Activated CD8-positive, alpha-beta T cell treated with anti-CD3 and anti-CD28 coated beads for 36 hours (primary cell): ENCODE measurements at regions not wholly inside any gene's neighbourhood (a gene's known extent, or its start where the extent isn't known, plus 50 kb on each side); places are given as distances from the start of the nearest gene placed in this dataset.

ENCODE experiments used
- ATAC-seq: fragments of 200-7000 bp; cut with Tn5 transposase; one replicate; pipeline ENCODE4 v1.10.0; 2021; ENCODE audit warnings: mild to moderate bottlenecking, moderate library complexity
- CTCF ChIA-PET: fragments of 350-600 bp; sonication (Branson Sonifier 250); formaldehyde crosslinking; loops from one replicate; lab custom pipeline; 2021; ENCODE audit warnings: antibody characterized with exemption; lab: Charles Lee
- POLR2A ChIA-PET: fragments of 350-600 bp; sonication (Branson Sonifier 250); formaldehyde crosslinking; loops from one replicate; lab custom pipeline; 2021; ENCODE audit warnings: antibody characterized with exemption; lab: Charles Lee
- DNase-seq: peaks from one replicate; pipeline ENCODE4 v3.0.0-alpha.2; 2020
- H3K27ac Mint-ChIP-seq: one replicate; pipeline ENCODE4 v1.8.0; 2021; ENCODE audit warnings: mild to moderate bottlenecking, mixed read lengths
- H3K27me3 Mint-ChIP-seq: one replicate; pipeline ENCODE4 v1.8.0; 2021; ENCODE audit warnings: mixed read lengths
- H3K36me3 Mint-ChIP-seq: one replicate; pipeline ENCODE4 v1.8.0; 2021; ENCODE audit warnings: low read depth, mixed read lengths
- H3K4me1 Mint-ChIP-seq: one replicate; pipeline ENCODE4 v1.8.0; 2021; ENCODE audit warnings: low read depth, mixed read lengths
- H3K4me3 Mint-ChIP-seq: one replicate; pipeline ENCODE4 v1.8.0; 2021; ENCODE audit warnings: mild to moderate bottlenecking, moderate library complexity, mixed read lengths
- H3K9me3 Mint-ChIP-seq: one replicate; pipeline ENCODE4 v1.8.0; 2021; ENCODE audit warnings: mixed read lengths
- CTCF ChIP-seq: fragments of 200-600 bp; IDR thresholded peaks from one replicate; pipeline ENCODE4 v1.8.0; 2022; ENCODE audit warnings: antibody characterized with exemption, mild to moderate bottlenecking
- intact Hi-C: fragments of 100-400 bp; cut with micrococcal nuclease; formaldehyde crosslinking; loops from one replicate; pipeline ENCODE4 v1.10.0; 2022

- Mint-ChIP-seq H3K27me3 (peaks cover 8% of the 10 kb centered on the region), H3K9me3 (no peaks in the 10 kb centered on the region), H3K4me1 (no peaks in the 10 kb centered on the region), H3K36me3 (no peaks in the 10 kb centered on the region), H3K4me3 (no peak overlapping the region), H3K27ac (no peak overlapping the region)
- ATAC-seq (no peak), DNase-seq (no peak)
- TF ChIP-seq CTCF = no peak
- ChIA-PET CTCF (no interaction called here), POLR2A (no interaction called here)
- intact Hi-C loops = no loop called here
Measured at GRCh38 chr14:51538973-51539372, 112.7 kb upstream of the FRMD6 start.

GRCh38 chr14:51539571-51540037, 112.1 kb upstream of the FRMD6 start:
- CTCF ChIA-PET = no interaction called here

GRCh38 chr14:51540364-51540763, 111.3 kb upstream of the FRMD6 start:
- no peaks in the 10 kb centered on the region for H3K9me3 Mint-ChIP-seq
- intact Hi-C loops = no loop called here
- ATAC-seq (no peak), DNase-seq (no peak)
- no peak for TF ChIP-seq CTCF
- H3K27me3 Mint-ChIP-seq = peaks cover 8% of the 10 kb centered on the region
- CTCF ChIA-PET = interaction anchor here (1.5 kb wide), 1 partner anchor 113 kb away, joined by 3 read pairs; no protein-coding TSS in a partner anchor
- H3K4me3 Mint-ChIP-seq = no peak overlapping the region
- no peaks in the 10 kb centered on the region for H3K36me3 Mint-ChIP-seq
- no peak overlapping the region for H3K27ac Mint-ChIP-seq
- H3K4me1 Mint-ChIP-seq = no peaks in the 10 kb centered on the region
- POLR2A ChIA-PET = no interaction called here

More at GRCh38 chr14:51539571-51540037, 112.1 kb upstream of the FRMD6 start:
- POLR2A ChIA-PET = no interaction called here
- Mint-ChIP-seq H3K27me3 (peaks cover 8% of the 10 kb centered on the region), H3K36me3 (no peaks in the 10 kb centered on the region), H3K4me3 (no peak overlapping the region), H3K9me3 (no peaks in the 10 kb centered on the region), H3K27ac (no peak overlapping the region), H3K4me1 (no peaks in the 10 kb centered on the region)
- no peak for DNase-seq
- intact Hi-C loops = no loop called here
- no peak for TF ChIP-seq CTCF
- ATAC-seq = no peak

- CTCF ChIA-PET = no interaction called here
- intact Hi-C loops = no loop called here
- peaks cover 10% of the 10 kb centered on the region for H3K27me3 Mint-ChIP-seq
Measured at GRCh38 chr14:51544471-51544870, 107.2 kb upstream of the FRMD6 start.

GRCh38 chr14:51544901-51545300, 106.8 kb upstream of the FRMD6 start:
- no peak for ATAC-seq
- Mint-ChIP-seq H3K4me1 (no peaks in the 10 kb centered on the region), H3K27me3 (peaks cover 10% of the 10 kb centered on the region), H3K9me3 (no peaks in the 10 kb centered on the region), H3K36me3 (no peaks in the 10 kb centered on the region), H3K4me3 (no peak overlapping the region), H3K27ac (no peak overlapping the region)
- no peak for TF ChIP-seq CTCF
- ChIA-PET POLR2A (no interaction called here), CTCF (no interaction called here)
- DNase-seq = no peak
- intact Hi-C loops = no loop called here

More at GRCh38 chr14:51544471-51544870, 107.2 kb upstream of the FRMD6 start:
- TF ChIP-seq CTCF = no peak
- no peaks in the 10 kb centered on the region for H3K4me1 Mint-ChIP-seq
- no peak overlapping the region for H3K27ac Mint-ChIP-seq
- H3K36me3 Mint-ChIP-seq = no peaks in the 10 kb centered on the region
- no peaks in the 10 kb centered on the region for H3K9me3 Mint-ChIP-seq
- DNase-seq (no peak), ATAC-seq (no peak)
- POLR2A ChIA-PET = no interaction called here
- H3K4me3 Mint-ChIP-seq = no peak overlapping the region
